Mucosa of rectum (tissue), 2 donors: ENCODE measurements at regions not wholly inside any gene's neighbourhood (a gene's known extent, or its start where the extent isn't known, plus 50 kb on each side); places are given as distances from the start of the nearest gene placed in this dataset.

Experiments
- H3K27ac ChIP-seq, 2 donors: one replicate each; pipeline ENCODE4 v1.7.0; 2013; ENCODE audit warnings: inconsistent platforms in 2 of 2, low read depth in 2 of 2, low read length in 2 of 2
- H3K27me3 ChIP-seq, 2 donors: one replicate each; pipeline ENCODE4 v1.7.0; 2013; ENCODE audit warnings: low read length in 2 of 2; ENCODE audit not compliant: control insufficient read depth in 2 of 2, insufficient read depth in 2 of 2
- H3K36me3 ChIP-seq, 2 donors: one replicate each; pipeline ENCODE4 v1.7.0; 2013; ENCODE audit warnings: low read length in 2 of 2; ENCODE audit not compliant: control insufficient read depth in 2 of 2, insufficient read depth in 2 of 2
- H3K4me1 ChIP-seq, 2 donors: one replicate each; pipeline ENCODE4 v1.7.0; 2013; ENCODE audit warnings: low read length in 2 of 2, mild to moderate bottlenecking in 1 of 2; ENCODE audit not compliant: control insufficient read depth in 2 of 2, insufficient read depth in 2 of 2
- H3K4me3 ChIP-seq, 2 donors: one replicate each; pipeline ENCODE4 v1.7.0; 2013; ENCODE audit warnings: low read length in 2 of 2
- H3K9ac ChIP-seq, 2 donors: one replicate each; pipeline ENCODE4 v1.7.0; 2013; ENCODE audit warnings: low read length in 2 of 2, low read depth in 1 of 2, mild to moderate bottlenecking in 1 of 2
- H3K9me3 ChIP-seq, 2 donors: one replicate each; pipeline ENCODE4 v1.7.0; 2013; ENCODE audit warnings: low read length in 2 of 2; ENCODE audit not compliant: control insufficient read depth in 2 of 2
- donor health status: healthy.
- donor health status: Normal muscosa, but diverticular disease.

- no peaks in the 10 kb centered on the region for H3K36me3 ChIP-seq
- H3K9me3 ChIP-seq, result no peaks in the 10 kb centered on the region
- peaks cover 10 to 12% of the 10 kb centered on the region in 2 donors for H3K4me1 ChIP-seq
- H3K9ac ChIP-seq, result no peak overlapping the region
- H3K4me3 ChIP-seq, result no peak overlapping the region
- peaks cover 5 to 18% of the 10 kb centered on the region in 2 donors for H3K27me3 ChIP-seq
- H3K27ac ChIP-seq, result no peak overlapping the region
Observed at GRCh38 chr21:38664841-38665240, 140.9 kb upstream of the ETS2 start.

- no peaks in the 10 kb centered on the region for H3K36me3 ChIP-seq
- H3K9ac ChIP-seq, result no peak overlapping the region
- peaks cover 6 to 7% of the 10 kb centered on the region in 2 donors for H3K4me1 ChIP-seq
- H3K9me3 ChIP-seq, result no peaks in the 10 kb centered on the region
- H3K27me3 ChIP-seq, result no peaks in the 10 kb centered on the region
- no peak overlapping the region for H3K4me3 ChIP-seq
- no peak overlapping the region for H3K27ac ChIP-seq
Observed at GRCh38 chr21:38667291-38667870, 138.3 kb upstream of the ETS2 start.

- Histone ChIP-seq H3K9me3 (no peaks in the 10 kb centered on the region), H3K36me3 (no peaks in the 10 kb centered on the region), H3K4me3 (no peak overlapping the region), H3K4me1 (peaks cover 6 to 7% of the 10 kb centered on the region in 2 donors), H3K9ac (no peak overlapping the region), H3K27me3 (no peaks in the 10 kb centered on the region), H3K27ac (no peak overlapping the region)
Observed at GRCh38 chr21:38668067-38668466, 137.7 kb upstream of the ETS2 start.

GRCh38 chr21:38668541-38668940, 137.2 kb upstream of the ETS2 start:
- Histone ChIP-seq H3K9ac (no peak overlapping the region), H3K27me3 (no peaks in the 10 kb centered on the region), H3K27ac (no peak overlapping the region), H3K4me1 (peaks cover 6 to 7% of the 10 kb centered on the region in 2 donors), H3K36me3 (no peaks in the 10 kb centered on the region), H3K9me3 (no peaks in the 10 kb centered on the region), H3K4me3 (no peak overlapping the region)

- H3K9me3 ChIP-seq, result no peaks in the 10 kb centered on the region
- no peaks in the 10 kb centered on the region for H3K27me3 ChIP-seq
- H3K36me3 ChIP-seq, result no peaks in the 10 kb centered on the region
- H3K9ac ChIP-seq, result no peak overlapping the region
- H3K27ac ChIP-seq, result no peak overlapping the region
- no peak overlapping the region for H3K4me3 ChIP-seq
- H3K4me1 ChIP-seq, result peaks cover 6 to 7% of the 10 kb centered on the region in 2 donors
Observed at GRCh38 chr21:38669186-38669585, 136.5 kb upstream of the ETS2 start.

GRCh38 chr21:38670861-38671260, 134.9 kb upstream of the ETS2 start:
- no peaks in the 10 kb centered on the region for H3K36me3 ChIP-seq
- H3K4me1 ChIP-seq, result peaks cover 6 to 7% of the 10 kb centered on the region in 2 donors
- no peak overlapping the region for H3K4me3 ChIP-seq
- H3K27me3 ChIP-seq, result no peaks in the 10 kb centered on the region
- no peaks in the 10 kb centered on the region for H3K9me3 ChIP-seq
- H3K27ac ChIP-seq, result no peak overlapping the region
- H3K9ac ChIP-seq, result no peak overlapping the region

- Histone ChIP-seq H3K27me3 (no peaks in the 10 kb centered on the region), H3K4me3 (no peak overlapping the region), H3K9me3 (no peaks in the 10 kb centered on the region), H3K4me1 (peaks cover 6 to 7% of the 10 kb centered on the region in 2 donors), H3K9ac (no peak overlapping the region), H3K27ac (no peak overlapping the region), H3K36me3 (no peaks in the 10 kb centered on the region)
Observed at GRCh38 chr21:38671773-38672172, 134.0 kb upstream of the ETS2 start.

- H3K27me3 ChIP-seq, result no peaks in the 10 kb centered on the region
- no peak overlapping the region for H3K9ac ChIP-seq
- H3K4me1 ChIP-seq, result no peaks in the 10 kb centered on the region
- no peaks in the 10 kb centered on the region for H3K9me3 ChIP-seq
- no peak overlapping the region for H3K4me3 ChIP-seq
- no peaks in the 10 kb centered on the region for H3K36me3 ChIP-seq
- H3K27ac ChIP-seq, result no peak overlapping the region
Observed at GRCh38 chr21:38675182-38675824, 130.4 kb upstream of the ETS2 start.

GRCh38 chr21:38678827-38679226, 126.9 kb upstream of the ETS2 start:
- Histone ChIP-seq H3K27ac (no peak overlapping the region), H3K4me1 (no peaks in the 10 kb centered on the region), H3K4me3 (no peak overlapping the region), H3K9me3 (no peaks in the 10 kb centered on the region), H3K27me3 (no peaks in the 10 kb centered on the region), H3K9ac (no peak overlapping the region), H3K36me3 (no peaks in the 10 kb centered on the region)

- H3K4me1 ChIP-seq, result no peaks in the 10 kb centered on the region
- H3K27me3 ChIP-seq, result no peaks in the 10 kb centered on the region
- H3K4me3 ChIP-seq, result no peak overlapping the region
- H3K9me3 ChIP-seq, result no peaks in the 10 kb centered on the region
- no peak overlapping the region for H3K9ac ChIP-seq
- H3K36me3 ChIP-seq, result no peaks in the 10 kb centered on the region
- no peak overlapping the region for H3K27ac ChIP-seq
Observed at GRCh38 chr21:38679534-38679933, 126.2 kb upstream of the ETS2 start.
